ENCODE measurements at regions not wholly inside any gene's neighbourhood (a gene's known extent, or its start where the extent isn't known, plus 50 kb on each side); places are given as distances from the start of the nearest gene placed in this dataset.

DNA sequence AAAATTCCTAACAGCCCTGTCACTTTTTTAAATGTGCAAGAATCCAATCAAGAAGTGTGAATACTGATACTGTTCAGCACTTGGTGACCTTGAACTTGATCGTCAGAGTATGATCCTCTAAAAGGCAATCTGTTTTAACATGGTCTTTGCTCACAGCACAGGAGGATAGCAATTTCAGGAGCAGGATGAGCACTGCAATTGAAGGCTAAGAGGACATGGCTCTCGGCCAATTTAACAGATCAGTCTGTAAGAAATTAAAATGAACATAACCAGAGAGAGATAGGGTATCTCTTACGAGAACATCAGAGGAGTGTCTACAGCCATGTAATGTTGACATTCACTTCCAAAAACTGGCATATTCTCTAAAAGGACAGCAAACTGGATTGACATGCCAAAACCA, 243.1 kb downstream of the LTN1 start:
- in situ Hi-C loops (cut with MboI) = loop anchor here (5.0 kb wide), 1 partner anchor 1902 kb away; the partner anchor contains the start of gene ADAMTS1
- H3K4me2 ChIP-seq (ENCODE audit: insufficient read depth, low read length) = no peak overlapping the region
- CTCF ChIA-PET (ENCODE audit: low intra/inter-chr PET ratio) = no interaction called here
- intact Hi-C loops (cut with micrococcal nuclease) = loop anchor here (5.0 kb wide), 1 partner anchor 1047 kb away; no protein-coding TSS in a partner anchor
- no peaks in the 10 kb centered on the region for H3K36me3 ChIP-seq (ENCODE audit: control insufficient read depth, insufficient read depth, low read length)
- no peaks in the 10 kb centered on the region for H3K27me3 ChIP-seq (ENCODE audit: control insufficient read depth in 2 of 2, insufficient read depth in 2 of 2, low read length in 2 of 2)
- DNase-seq (ENCODE audit: extremely low read depth in 1 of 4, low spot score in 3 of 4) (no peak), FAIRE-seq (no peak), ATAC-seq (no peak)
- H3K9me1 ChIP-seq (ENCODE audit: control insufficient read depth, insufficient read depth, low read length) = no peaks in the 10 kb centered on the region
- BruUV-seq (replicated peaks) = no TSS peak
- H3K9ac ChIP-seq (ENCODE audit: insufficient read depth in 1 of 2, low read depth in 2 of 2, low read length in 2 of 2) = no peak overlapping the region
- no peaks in the 10 kb centered on the region for H4K20me1 ChIP-seq (replicated peaks; ENCODE audit: control insufficient read depth, insufficient read depth, low read length)
- POLR2A ChIA-PET = no interaction called here
- no peak overlapping the region for H3K27ac ChIP-seq (ENCODE audit: extremely low read depth, low read depth, low read length)
- no peaks in the 10 kb centered on the region for H3K79me2 ChIP-seq (ENCODE audit: control insufficient read depth, insufficient read depth, low read length)
- no peak overlapping the region for H3K4me3 ChIP-seq
- TF ChIP-seq ZNF584 (CRISPR knock-in tag; IDR thresholded peaks at IDR 0.05; ENCODE audit: low read depth) (no peak), PURB (CRISPR knock-in tag; IDR thresholded peaks at IDR 0.05; ENCODE audit: low read depth) (no peak)
- no peaks in the 10 kb centered on the region for H3K9me3 ChIP-seq (replicated peaks; ENCODE audit: control insufficient read depth, insufficient read depth, low read depth, low read length)
- H3K4me1 ChIP-seq (replicated peaks in 1 of 2; ENCODE audit: control insufficient read depth in 2 of 2, insufficient read depth in 2 of 2, low read length in 2 of 2) = no peaks in the 10 kb centered on the region
- no peak overlapping the region for H2AFZ ChIP-seq (ENCODE audit: low read depth, low read length)
- 0% methylated on average over 3 of the region's 3 CpGs for WGBS (ENCODE audit: insufficient coverage, low coverage, missing lambda C conversion rate)

DNA sequence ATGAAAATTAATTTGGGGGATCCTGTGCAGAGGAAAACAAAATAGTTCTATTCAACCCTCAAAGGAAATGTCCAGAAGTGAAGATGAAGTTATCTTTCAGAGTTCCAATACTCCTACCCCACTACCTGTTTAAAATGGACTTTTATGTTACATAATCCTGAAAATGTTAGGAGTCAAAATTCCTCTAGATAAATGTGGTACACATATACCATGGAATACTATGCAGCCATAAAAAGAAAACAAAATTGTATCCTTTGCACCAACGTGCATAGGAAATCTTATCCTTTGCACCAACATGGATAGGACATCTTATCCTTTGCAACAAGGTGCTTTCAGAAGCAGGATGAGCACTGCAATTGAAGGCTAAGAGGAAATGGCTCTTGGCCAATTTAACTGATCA, 245.2 kb downstream of the LTN1 start:
- Histone ChIP-seq H3K4me2 (ENCODE audit: insufficient read depth, low read length) (no peak overlapping the region), H3K27me3 (ENCODE audit: control insufficient read depth in 2 of 2, insufficient read depth in 2 of 2, low read length in 2 of 2) (no peaks in the 10 kb centered on the region), H3K79me2 (ENCODE audit: control insufficient read depth, insufficient read depth, low read length) (no peaks in the 10 kb centered on the region), H3K4me3 (no peak overlapping the region), H3K9ac (ENCODE audit: insufficient read depth in 1 of 2, low read depth in 2 of 2, low read length in 2 of 2) (no peak overlapping the region), H3K36me3 (ENCODE audit: control insufficient read depth, insufficient read depth, low read length) (no peaks in the 10 kb centered on the region), H3K9me1 (ENCODE audit: control insufficient read depth, insufficient read depth, low read length) (no peaks in the 10 kb centered on the region), H3K4me1 (replicated peaks in 1 of 2; ENCODE audit: control insufficient read depth in 2 of 2, insufficient read depth in 2 of 2, low read length in 2 of 2) (no peaks in the 10 kb centered on the region), H3K27ac (ENCODE audit: extremely low read depth, low read depth, low read length) (no peak overlapping the region), H3K9me3 (replicated peaks; ENCODE audit: control insufficient read depth, insufficient read depth, low read depth, low read length) (no peaks in the 10 kb centered on the region), H4K20me1 (replicated peaks; ENCODE audit: control insufficient read depth, insufficient read depth, low read length) (no peaks in the 10 kb centered on the region), H2AFZ (ENCODE audit: low read depth, low read length) (no peak overlapping the region)
- no peak for ATAC-seq
- in situ Hi-C loops (cut with MboI) (loop anchor here (5.0 kb wide), 1 partner anchor 1900 kb away; the partner anchor contains the start of gene ADAMTS1), intact Hi-C loops (cut with micrococcal nuclease) (loop anchor here (5.0 kb wide), 1 partner anchor 1045 kb away; no protein-coding TSS in a partner anchor)
- TF ChIP-seq SIN3B (IDR thresholded peaks at IDR 0.05; ENCODE audit: low read depth) (no peak), SMAD3 (CRISPR knock-in tag; conservative IDR thresholded peaks at IDR 0.05) (no peak), CBFA2T3 (IDR thresholded peaks at IDR 0.05) (no peak), ZNF41 (CRISPR knock-in tag; conservative IDR thresholded peaks at IDR 0.05) (no peak), SPI1 (IDR thresholded peaks at IDR 0.05; ENCODE audit: borderline replicate concordance, low read depth, low read length) (no peak), RAD21 (CRISPR knock-in tag; conservative IDR thresholded peaks at IDR 0.05 in 1 of 2, IDR thresholded peaks at IDR 0.05 in 1 of 2) (no peak), ZNF583 (CRISPR knock-in tag; IDR thresholded peaks at IDR 0.05) (no peak), KAT8 (IDR thresholded peaks at IDR 0.05; ENCODE audit: low read depth) (no peak), GATA2 (CRISPR knock-in tag; IDR thresholded peaks at IDR 0.05) (no peak)
- 0% methylated on average over 1 of the region's 1 CpG for WGBS (ENCODE audit: insufficient coverage, low coverage, missing lambda C conversion rate)
- POLR2A ChIA-PET = no interaction called here
- BruUV-seq (replicated peaks) = no TSS peak
- FAIRE-seq = no peak
- CTCF ChIA-PET (ENCODE audit: low intra/inter-chr PET ratio) = no interaction called here
- no peak for DNase-seq (ENCODE audit: extremely low read depth in 1 of 4, low spot score in 3 of 4)
